Keratinocyte (primary cell): ENCODE measurements at regions not wholly inside any gene's neighbourhood (a gene's known extent, or its start where the extent isn't known, plus 50 kb on each side); places are given as distances from the start of the nearest gene placed in this dataset.

ENCODE experiments used
- DNase-seq: peaks from one replicate; pipeline ENCODE4 v3.0.0-alpha.2; 2011; ENCODE audit warnings: low read depth, missing footprints, low spot score
- FAIRE-seq: peaks from 2 replicates; lab custom pipeline; 2011; peaks lifted over from hg19 to GRCh38; lab: Jason Lieb, UNC
- H2AFZ ChIP-seq: 2 replicates; pipeline ENCODE4 v1.6.0; 2012; ENCODE audit warnings: low read length, control low read depth, inconsistent platforms; ENCODE audit not compliant: control insufficient read depth
- H3K27ac ChIP-seq: 2 replicates; pipeline ENCODE4 v1.5.1; 2011; ENCODE audit warnings: low read length; ENCODE audit not compliant: control insufficient read depth, insufficient read depth
- H3K27me3 ChIP-seq: 3 replicates; pipeline ENCODE4 v1.6.0; 2011; ENCODE audit warnings: low read length; ENCODE audit not compliant: control insufficient read depth, insufficient read depth; ENCODE audit errors: extremely low read depth
- H3K36me3 ChIP-seq, 2 experiments: 2 replicates in 1 of 2; 3 replicates in 1 of 2; pipeline ENCODE4 v1.5.1; 2011; ENCODE audit warnings: low read length in 2 of 2, mild to moderate bottlenecking in 1 of 2; ENCODE audit not compliant: control insufficient read depth in 2 of 2, insufficient read depth in 2 of 2; ENCODE audit errors: extremely low read depth in 1 of 2
- H3K4me1 ChIP-seq: 3 replicates; pipeline ENCODE4 v1.5.1; 2011; ENCODE audit warnings: low read length; ENCODE audit not compliant: control insufficient read depth, insufficient read depth; ENCODE audit errors: extremely low read depth
- H3K4me2 ChIP-seq: 3 replicates; pipeline ENCODE4 v1.6.0; 2011; ENCODE audit warnings: low read depth, low read length; ENCODE audit not compliant: control insufficient read depth, insufficient read depth; ENCODE audit errors: extremely low read depth
- H3K4me3 ChIP-seq, 3 experiments: fragments of 200-600 bp in 1 of 3; sonication (generic) in 1 of 3; 2 replicates in 2 of 3; 3 replicates in 1 of 3; pipeline ENCODE4 v1.5.1; 2011 to 2016; ENCODE audit warnings: low read length in 3 of 3, mild to moderate bottlenecking in 3 of 3, control low read depth in 2 of 3, inconsistent platforms in 1 of 3, low read depth in 1 of 3, mixed read lengths in 1 of 3, mixed run types in 1 of 3, moderate library complexity in 1 of 3; ENCODE audit not compliant: control insufficient read depth in 2 of 3, insufficient read depth in 2 of 3; ENCODE audit errors: extremely low read depth in 1 of 3
- H3K79me2 ChIP-seq: 2 replicates; pipeline ENCODE4 v1.6.0; 2012; ENCODE audit warnings: low read length; ENCODE audit not compliant: control insufficient read depth, insufficient read depth
- H3K9ac ChIP-seq: 3 replicates; pipeline ENCODE4 v1.6.0; 2011; ENCODE audit warnings: low read length; ENCODE audit not compliant: control insufficient read depth, insufficient read depth; ENCODE audit errors: extremely low read depth
- H3K9me1 ChIP-seq: 3 replicates; pipeline ENCODE4 v1.6.0; 2011; ENCODE audit warnings: low read length; ENCODE audit not compliant: control insufficient read depth, insufficient read depth; ENCODE audit errors: extremely low read depth
- H3K9me3 ChIP-seq: 2 replicates; pipeline ENCODE4 v1.5.1; 2012; ENCODE audit warnings: low read depth, low read length; ENCODE audit not compliant: control insufficient read depth
- H4K20me1 ChIP-seq: 3 replicates; pipeline ENCODE4 v1.6.0; 2011; ENCODE audit warnings: low read length; ENCODE audit not compliant: control insufficient read depth, insufficient read depth; ENCODE audit errors: extremely low read depth
- EZH2 ChIP-seq: IDR thresholded peaks from one replicate; pipeline ENCODE4 v1.6.1; 2012; ENCODE audit warnings: inconsistent platforms, mild to moderate bottlenecking, low read length, moderate library complexity
- dilution Hi-C: fragments of 300-500 bp; cut with MboI; formaldehyde crosslinking; loops from one replicate; pipeline ENCODE4 v1.7.0; 2020; ENCODE audit warnings: low sequenced_read_pairs; ENCODE audit not compliant: extremely low pct_ligation_motif_present
- TF ChIP-seq, protein P1 (sequence below), 3 experiments: IDR thresholded peaks in 1 of 3; conservative IDR thresholded peaks in 1 of 3; optimal IDR thresholded peaks in 1 of 3; 2 replicates in 2 of 3; 3 replicates in 1 of 3; pipeline versions ENCODE3 to v1.5.1; 2011; ENCODE audit warnings: low read length in 3 of 3, mild to moderate bottlenecking in 3 of 3, moderate library complexity in 2 of 3, control low read depth in 1 of 3, inconsistent platforms in 1 of 3; ENCODE audit not compliant: insufficient read depth in 2 of 3; ENCODE audit errors: extremely low read depth in 1 of 3

DNA sequence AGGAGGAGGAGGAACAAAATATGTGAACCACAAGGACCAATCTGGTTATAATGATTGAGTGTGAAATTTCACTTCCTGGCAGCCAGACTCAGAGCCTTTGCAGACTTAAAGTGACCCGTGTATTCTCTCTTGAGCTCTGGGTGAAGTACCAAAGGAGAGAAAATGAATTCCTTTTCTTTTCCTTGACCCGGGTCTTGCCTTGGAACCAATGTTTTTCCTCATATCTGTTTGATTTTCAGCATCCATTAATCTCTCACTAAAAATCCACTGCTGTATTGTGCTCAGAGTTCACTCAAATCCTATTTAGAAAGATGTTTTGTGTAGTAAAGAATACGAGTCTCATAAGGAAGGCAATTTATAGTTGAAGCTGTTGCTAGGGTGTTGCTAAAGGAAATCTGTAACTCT is 78.3 kb upstream of the C1QTNF7 start:
- Histone ChIP-seq H2AFZ (no peak overlapping the region), H3K79me2 (no peaks in the 10 kb centered on the region), H3K36me3 (no peaks in the 10 kb centered on the region), H3K9me1 (no peaks in the 10 kb centered on the region), H3K9me3 (no peaks in the 10 kb centered on the region), H3K4me2 (no peak overlapping the region), H3K27me3 (peaks cover 3% of the 10 kb centered on the region), H4K20me1 (no peaks in the 10 kb centered on the region), H3K4me1 (peaks cover 12% of the 10 kb centered on the region), H3K4me3 (no peak overlapping the region), H3K27ac (no peak overlapping the region), H3K9ac (no peak overlapping the region)
- no peak for TF ChIP-seq EZH2
- TF ChIP-seq, protein P1, sequence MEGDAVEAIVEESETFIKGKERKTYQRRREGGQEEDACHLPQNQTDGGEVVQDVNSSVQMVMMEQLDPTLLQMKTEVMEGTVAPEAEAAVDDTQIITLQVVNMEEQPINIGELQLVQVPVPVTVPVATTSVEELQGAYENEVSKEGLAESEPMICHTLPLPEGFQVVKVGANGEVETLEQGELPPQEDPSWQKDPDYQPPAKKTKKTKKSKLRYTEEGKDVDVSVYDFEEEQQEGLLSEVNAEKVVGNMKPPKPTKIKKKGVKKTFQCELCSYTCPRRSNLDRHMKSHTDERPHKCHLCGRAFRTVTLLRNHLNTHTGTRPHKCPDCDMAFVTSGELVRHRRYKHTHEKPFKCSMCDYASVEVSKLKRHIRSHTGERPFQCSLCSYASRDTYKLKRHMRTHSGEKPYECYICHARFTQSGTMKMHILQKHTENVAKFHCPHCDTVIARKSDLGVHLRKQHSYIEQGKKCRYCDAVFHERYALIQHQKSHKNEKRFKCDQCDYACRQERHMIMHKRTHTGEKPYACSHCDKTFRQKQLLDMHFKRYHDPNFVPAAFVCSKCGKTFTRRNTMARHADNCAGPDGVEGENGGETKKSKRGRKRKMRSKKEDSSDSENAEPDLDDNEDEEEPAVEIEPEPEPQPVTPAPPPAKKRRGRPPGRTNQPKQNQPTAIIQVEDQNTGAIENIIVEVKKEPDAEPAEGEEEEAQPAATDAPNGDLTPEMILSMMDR (optimal IDR thresholded peaks at IDR 0.05 in 1 of 3, IDR thresholded peaks at IDR 0.05 in 1 of 3, conservative IDR thresholded peaks at IDR 0.05 in 1 of 3; ENCODE audit: extremely low read depth in 1 of 3, insufficient read depth in 2 of 3, low read length in 3 of 3), result no peak
- dilution Hi-C loops, result no loop called here
- no peak for DNase-seq
- no peak for FAIRE-seq

DNA sequence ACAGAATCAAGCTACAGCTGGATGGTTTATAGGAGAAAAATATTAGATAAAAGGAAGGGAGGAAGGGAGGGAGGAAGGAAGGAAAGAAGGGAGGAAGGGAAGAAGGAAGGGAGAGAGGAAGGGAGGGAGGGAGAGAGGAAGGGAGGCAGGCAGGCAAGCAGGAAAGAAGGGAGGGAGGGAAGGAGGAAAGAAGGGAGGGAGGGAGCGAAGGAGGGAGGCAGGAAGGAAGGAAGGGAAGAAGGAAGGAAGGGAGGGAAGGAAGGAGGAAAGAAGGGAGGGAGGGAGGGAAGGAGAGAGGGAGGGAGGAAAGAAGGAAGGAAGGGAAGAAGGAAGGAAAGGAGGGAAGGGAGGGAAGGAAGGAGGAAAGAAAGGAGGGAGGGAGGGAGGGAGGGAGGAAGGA is 77.9 kb upstream of the C1QTNF7 start:
- Histone ChIP-seq H3K27ac (no peak overlapping the region), H3K4me3 (no peak overlapping the region), H3K79me2 (no peaks in the 10 kb centered on the region), H3K9me1 (no peaks in the 10 kb centered on the region), H3K4me2 (no peak overlapping the region), H3K27me3 (peaks cover 2% of the 10 kb centered on the region), H3K4me1 (peaks cover 12% of the 10 kb centered on the region), H4K20me1 (no peaks in the 10 kb centered on the region), H2AFZ (no peak overlapping the region), H3K36me3 (no peaks in the 10 kb centered on the region), H3K9ac (no peak overlapping the region), H3K9me3 (no peaks in the 10 kb centered on the region)
- TF ChIP-seq, protein P1 (optimal IDR thresholded peaks at IDR 0.05 in 1 of 3, IDR thresholded peaks at IDR 0.05 in 1 of 3, conservative IDR thresholded peaks at IDR 0.05 in 1 of 3; ENCODE audit: extremely low read depth in 1 of 3, insufficient read depth in 2 of 3, low read length in 3 of 3), result no peak
- TF ChIP-seq EZH2, result no peak
- FAIRE-seq (no peak), DNase-seq (no peak)
- dilution Hi-C loops, result no loop called here
